Thyroid gland (tissue), 4 donors: ENCODE measurements at regions not wholly inside any gene's neighbourhood (a gene's known extent, or its start where the extent isn't known, plus 50 kb on each side); places are given as distances from the start of the nearest gene placed in this dataset.

ENCODE experiments used
- POLR2A ChIP-seq, 2 donors: fragments of 450-650 bp; IDR thresholded peaks; one replicate each; pipeline ENCODE4 v1.6.1; 2017; ENCODE audit warnings: antibody characterized with exemption in 2 of 2, mild to moderate bottlenecking in 2 of 2, moderate library complexity in 1 of 2
- TF ChIP-seq, protein P1 (sequence below), 6 experiments: fragments of 200-600 bp in 3 of 6; fragments of 450-650 bp in 3 of 6; sonication (generic) in 3 of 6; IDR thresholded peaks; one replicate each; pipeline ENCODE4 v1.5.1; 2016 to 2019; ENCODE audit warnings: antibody characterized with exemption in 6 of 6, mild to moderate bottlenecking in 2 of 6, inconsistent platforms in 1 of 6, moderate library complexity in 1 of 6

DNA sequence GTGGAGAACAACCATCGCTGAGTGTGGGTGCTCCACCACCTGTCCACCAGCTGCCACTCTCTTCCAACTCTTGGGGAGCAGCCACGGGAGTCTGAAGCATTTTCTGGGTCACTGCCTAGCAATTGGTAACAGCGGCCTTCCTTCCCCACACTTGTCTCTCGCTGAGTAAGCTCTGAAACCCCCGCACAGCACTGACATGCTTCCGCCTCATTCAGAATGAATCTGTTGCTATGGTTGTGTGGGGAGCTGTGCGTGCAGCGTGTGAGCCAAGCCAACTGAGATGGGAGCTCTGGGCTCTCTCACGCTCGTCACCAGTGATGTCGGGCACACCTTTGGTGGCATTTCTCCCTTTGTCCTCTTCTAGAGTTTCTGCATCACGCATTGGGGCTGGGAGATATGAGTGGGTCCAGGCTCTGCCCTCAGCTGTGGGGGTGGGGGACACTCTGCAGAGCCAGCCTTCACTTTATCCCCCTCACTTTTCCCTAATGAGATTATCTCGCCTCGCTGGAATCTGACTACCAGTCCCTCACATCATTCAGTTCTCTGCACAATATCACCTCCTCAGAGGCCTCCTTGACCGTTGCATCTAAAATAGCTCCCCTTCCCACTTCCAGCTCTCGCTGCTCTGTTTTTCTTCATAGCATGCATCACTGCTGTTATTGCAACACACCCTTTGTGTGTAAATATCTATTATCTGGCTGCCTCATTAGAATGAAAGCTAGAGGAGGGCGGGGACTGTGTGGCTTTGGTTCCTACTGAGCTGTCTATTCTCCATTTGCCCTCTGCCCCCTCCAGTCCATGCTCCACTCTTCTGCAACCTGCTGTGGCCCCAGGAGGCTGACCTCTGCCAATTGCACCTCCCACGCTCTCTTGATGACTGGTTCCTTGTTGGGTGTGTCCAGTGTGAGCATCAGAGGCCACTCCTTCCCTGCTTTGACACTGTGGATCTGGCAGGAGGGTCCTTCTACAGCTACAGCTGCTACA lies 569.9 kb upstream of the CADM1 start:
- TF ChIP-seq, protein P1, sequence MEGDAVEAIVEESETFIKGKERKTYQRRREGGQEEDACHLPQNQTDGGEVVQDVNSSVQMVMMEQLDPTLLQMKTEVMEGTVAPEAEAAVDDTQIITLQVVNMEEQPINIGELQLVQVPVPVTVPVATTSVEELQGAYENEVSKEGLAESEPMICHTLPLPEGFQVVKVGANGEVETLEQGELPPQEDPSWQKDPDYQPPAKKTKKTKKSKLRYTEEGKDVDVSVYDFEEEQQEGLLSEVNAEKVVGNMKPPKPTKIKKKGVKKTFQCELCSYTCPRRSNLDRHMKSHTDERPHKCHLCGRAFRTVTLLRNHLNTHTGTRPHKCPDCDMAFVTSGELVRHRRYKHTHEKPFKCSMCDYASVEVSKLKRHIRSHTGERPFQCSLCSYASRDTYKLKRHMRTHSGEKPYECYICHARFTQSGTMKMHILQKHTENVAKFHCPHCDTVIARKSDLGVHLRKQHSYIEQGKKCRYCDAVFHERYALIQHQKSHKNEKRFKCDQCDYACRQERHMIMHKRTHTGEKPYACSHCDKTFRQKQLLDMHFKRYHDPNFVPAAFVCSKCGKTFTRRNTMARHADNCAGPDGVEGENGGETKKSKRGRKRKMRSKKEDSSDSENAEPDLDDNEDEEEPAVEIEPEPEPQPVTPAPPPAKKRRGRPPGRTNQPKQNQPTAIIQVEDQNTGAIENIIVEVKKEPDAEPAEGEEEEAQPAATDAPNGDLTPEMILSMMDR (IDR thresholded peaks at IDR 0.05) = no peak
- TF ChIP-seq POLR2A (IDR thresholded peaks at IDR 0.05) = no peak
